OCI-LY3 (cell line): ENCODE measurements at regions not wholly inside any gene's neighbourhood (a gene's known extent, or its start where the extent isn't known, plus 50 kb on each side); places are given as distances from the start of the nearest gene placed in this dataset.

Source experiments
- H2AFZ ChIP-seq: fragments of 200-600, 300-600 bp; shearing (Covaris generic); 2 replicates; pipeline ENCODE4 v1.6.0; 2014; ENCODE audit warnings: antibody characterized with exemption, low read depth, low read length
- H3K27ac ChIP-seq: fragments of 200-600, 300-600 bp; sonication (generic); 2 replicates; pipeline ENCODE4 v1.5.1; 2014; ENCODE audit warnings: mild to moderate bottlenecking, low read length, moderate library complexity, mixed read lengths
- H3K27me3 ChIP-seq: fragments of 200-600, 300-600 bp; sonication (generic); 2 replicates; pipeline ENCODE4 v1.6.1; 2014; ENCODE audit warnings: low read depth, low read length, mixed read lengths
- H3K36me3 ChIP-seq: fragments of 200-600, 300-600 bp; sonication (generic); replicated peaks from 2 replicates; pipeline ENCODE3; 2014; ENCODE audit warnings: low read depth, low read length, mixed read lengths
- H3K4me1 ChIP-seq: fragments of 300-600, 200-600 bp; sonication (generic); 2 replicates; pipeline ENCODE4 v1.6.1; 2014; ENCODE audit warnings: low read length, mixed read lengths
- H3K4me2 ChIP-seq: fragments of 200-600, 300-600 bp; sonication (generic); 2 replicates; pipeline ENCODE4 v1.6.1; 2014; ENCODE audit warnings: low read length, mixed read lengths
- H3K4me3 ChIP-seq: fragments of 300-600, 200-600 bp; sonication (generic); 2 replicates; pipeline ENCODE4 v1.5.1; 2014; ENCODE audit warnings: antibody characterized with exemption, mild to moderate bottlenecking, low read length, moderate library complexity
- H3K79me2 ChIP-seq: fragments of 300-600, 200-600 bp; shearing (Covaris generic); 2 replicates; pipeline ENCODE4 v1.6.1; 2014; ENCODE audit warnings: mild to moderate bottlenecking, low read length, mixed read lengths
- H3K9ac ChIP-seq: fragments of 300-600, 200-600 bp; shearing (Covaris generic); 2 replicates; pipeline ENCODE4 v1.6.0; 2014; ENCODE audit warnings: mild to moderate bottlenecking, low read length, moderate library complexity
- H3K9me3 ChIP-seq: fragments of 200-600, 300-600 bp; shearing (Covaris generic); 2 replicates; pipeline ENCODE4 v1.6.1; 2014; ENCODE audit warnings: low read length, mixed read lengths; ENCODE audit not compliant: insufficient read depth
- H4K20me1 ChIP-seq: fragments of 200-600, 300-600 bp; sonication (generic); 2 replicates; pipeline ENCODE4 v1.6.1; 2016; ENCODE audit warnings: low read length, mixed read lengths; ENCODE audit not compliant: insufficient read depth
- EZH2phosphoT487 ChIP-seq: fragments of 200-600 bp; shearing (Covaris generic); IDR thresholded peaks from 2 replicates; pipeline ENCODE4 v1.6.1; 2018; ENCODE audit warnings: antibody characterized with exemption, mixed run types, low read depth
- TF ChIP-seq, protein P1 (sequence below): fragments of 200-600, 300-600 bp; sonication (generic); IDR thresholded peaks from 2 replicates; pipeline ENCODE4 v1.5.1; 2014; ENCODE audit warnings: antibody characterized with exemption, low read length, low read depth

DNA sequence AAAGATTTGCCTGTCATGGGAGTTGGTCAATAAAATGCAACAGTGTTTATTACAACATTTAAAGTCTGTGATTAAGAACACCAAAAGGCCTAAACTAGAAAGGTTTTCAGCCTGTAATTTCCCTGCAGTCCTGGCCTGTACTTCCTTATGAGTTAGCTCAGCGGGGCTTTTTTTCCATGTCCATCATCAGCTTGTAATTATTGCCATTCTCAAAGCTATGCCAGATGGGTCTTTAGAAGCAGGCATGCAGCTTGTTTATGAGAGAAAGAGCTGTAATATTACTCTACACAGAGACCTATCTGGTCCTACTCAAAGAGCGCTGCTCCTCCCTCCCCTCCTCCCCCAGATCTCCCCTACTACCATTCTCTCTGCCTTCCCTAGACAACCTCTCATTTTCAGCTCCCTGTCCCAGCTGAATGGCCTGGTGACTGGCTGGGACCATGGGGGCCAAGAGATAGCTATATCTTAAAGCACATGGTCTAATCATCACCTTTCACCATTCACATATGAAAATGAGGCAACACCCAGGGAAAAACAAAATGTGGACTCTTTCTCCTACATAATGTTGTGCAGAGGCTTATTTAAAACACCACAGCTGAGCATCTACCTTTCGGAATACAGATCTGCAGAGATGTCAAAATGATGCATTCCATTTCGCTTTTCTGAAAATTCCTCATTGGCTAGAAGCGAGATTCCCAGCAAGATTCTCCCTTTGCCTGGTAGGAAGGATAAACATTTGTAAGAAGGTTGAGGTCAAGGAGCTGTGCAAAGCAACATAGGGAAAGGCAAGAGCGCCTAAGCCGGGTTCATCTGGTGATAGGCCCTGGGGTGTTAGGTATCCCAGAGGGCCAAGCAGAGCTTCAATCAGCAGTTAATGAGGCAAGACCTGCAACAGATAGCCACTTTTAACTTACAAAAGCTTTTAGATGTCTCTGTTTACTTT, 209.7 kb upstream of the CDKN3 start:
- H2AFZ ChIP-seq: no peak overlapping the region
- no peaks in the 10 kb centered on the region for H3K79me2 ChIP-seq
- H3K9me3 ChIP-seq: no peaks in the 10 kb centered on the region
- H3K9ac ChIP-seq: no peak overlapping the region
- no peak for TF ChIP-seq EZH2phosphoT487
- TF ChIP-seq, protein P1, sequence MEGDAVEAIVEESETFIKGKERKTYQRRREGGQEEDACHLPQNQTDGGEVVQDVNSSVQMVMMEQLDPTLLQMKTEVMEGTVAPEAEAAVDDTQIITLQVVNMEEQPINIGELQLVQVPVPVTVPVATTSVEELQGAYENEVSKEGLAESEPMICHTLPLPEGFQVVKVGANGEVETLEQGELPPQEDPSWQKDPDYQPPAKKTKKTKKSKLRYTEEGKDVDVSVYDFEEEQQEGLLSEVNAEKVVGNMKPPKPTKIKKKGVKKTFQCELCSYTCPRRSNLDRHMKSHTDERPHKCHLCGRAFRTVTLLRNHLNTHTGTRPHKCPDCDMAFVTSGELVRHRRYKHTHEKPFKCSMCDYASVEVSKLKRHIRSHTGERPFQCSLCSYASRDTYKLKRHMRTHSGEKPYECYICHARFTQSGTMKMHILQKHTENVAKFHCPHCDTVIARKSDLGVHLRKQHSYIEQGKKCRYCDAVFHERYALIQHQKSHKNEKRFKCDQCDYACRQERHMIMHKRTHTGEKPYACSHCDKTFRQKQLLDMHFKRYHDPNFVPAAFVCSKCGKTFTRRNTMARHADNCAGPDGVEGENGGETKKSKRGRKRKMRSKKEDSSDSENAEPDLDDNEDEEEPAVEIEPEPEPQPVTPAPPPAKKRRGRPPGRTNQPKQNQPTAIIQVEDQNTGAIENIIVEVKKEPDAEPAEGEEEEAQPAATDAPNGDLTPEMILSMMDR: no peak
- H3K4me2 ChIP-seq: no peak overlapping the region
- no peak overlapping the region for H3K27ac ChIP-seq
- peaks cover 7% of the 10 kb centered on the region for H3K4me1 ChIP-seq
- no peaks in the 10 kb centered on the region for H3K36me3 ChIP-seq
- no peak overlapping the region for H3K4me3 ChIP-seq
- H3K27me3 ChIP-seq: no peaks in the 10 kb centered on the region
- H4K20me1 ChIP-seq: no peaks in the 10 kb centered on the region

GRCh38 chr14:54188064-54188666, 208.6 kb upstream of the CDKN3 start:
- no peak overlapping the region for H3K9ac ChIP-seq
- H3K4me2 ChIP-seq: no peak overlapping the region
- no peaks in the 10 kb centered on the region for H3K79me2 ChIP-seq
- H3K4me3 ChIP-seq: no peak overlapping the region
- no peaks in the 10 kb centered on the region for H3K36me3 ChIP-seq
- no peak for TF ChIP-seq EZH2phosphoT487
- TF ChIP-seq, protein P1: no peak
- no peaks in the 10 kb centered on the region for H3K27me3 ChIP-seq
- no peak overlapping the region for H3K27ac ChIP-seq
- H3K4me1 ChIP-seq: no peaks in the 10 kb centered on the region
- no peaks in the 10 kb centered on the region for H3K9me3 ChIP-seq
- H4K20me1 ChIP-seq: no peaks in the 10 kb centered on the region
- no peak overlapping the region for H2AFZ ChIP-seq

DNA sequence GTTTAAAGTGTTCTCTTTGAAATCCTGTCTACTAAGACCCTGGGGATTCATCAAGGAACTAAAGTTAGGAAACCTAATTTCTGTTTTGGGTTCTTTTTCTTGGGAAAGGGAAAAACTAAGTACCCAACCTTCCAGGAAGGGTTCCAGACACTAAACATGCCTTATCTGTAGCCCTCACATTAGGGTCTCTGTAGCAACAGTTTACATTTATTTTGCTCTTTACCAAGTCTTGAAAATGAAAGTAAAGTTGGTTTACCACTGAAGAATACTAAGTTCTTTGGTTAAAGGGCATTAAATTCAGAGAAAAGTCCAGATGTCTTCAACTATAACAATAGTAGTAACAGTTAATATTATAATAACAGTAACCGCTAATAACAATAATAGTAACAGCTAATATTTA, 207.5 kb upstream of the CDKN3 start:
- Histone ChIP-seq H3K4me3 (no peak overlapping the region), H3K4me2 (no peak overlapping the region), H3K27ac (no peak overlapping the region), H3K9me3 (no peaks in the 10 kb centered on the region), H3K9ac (no peak overlapping the region), H4K20me1 (no peaks in the 10 kb centered on the region), H3K79me2 (no peaks in the 10 kb centered on the region), H3K36me3 (no peaks in the 10 kb centered on the region), H3K4me1 (no peaks in the 10 kb centered on the region), H2AFZ (no peak overlapping the region), H3K27me3 (no peaks in the 10 kb centered on the region)
- no peak for TF ChIP-seq EZH2phosphoT487
- TF ChIP-seq, protein P1: no peak

DNA sequence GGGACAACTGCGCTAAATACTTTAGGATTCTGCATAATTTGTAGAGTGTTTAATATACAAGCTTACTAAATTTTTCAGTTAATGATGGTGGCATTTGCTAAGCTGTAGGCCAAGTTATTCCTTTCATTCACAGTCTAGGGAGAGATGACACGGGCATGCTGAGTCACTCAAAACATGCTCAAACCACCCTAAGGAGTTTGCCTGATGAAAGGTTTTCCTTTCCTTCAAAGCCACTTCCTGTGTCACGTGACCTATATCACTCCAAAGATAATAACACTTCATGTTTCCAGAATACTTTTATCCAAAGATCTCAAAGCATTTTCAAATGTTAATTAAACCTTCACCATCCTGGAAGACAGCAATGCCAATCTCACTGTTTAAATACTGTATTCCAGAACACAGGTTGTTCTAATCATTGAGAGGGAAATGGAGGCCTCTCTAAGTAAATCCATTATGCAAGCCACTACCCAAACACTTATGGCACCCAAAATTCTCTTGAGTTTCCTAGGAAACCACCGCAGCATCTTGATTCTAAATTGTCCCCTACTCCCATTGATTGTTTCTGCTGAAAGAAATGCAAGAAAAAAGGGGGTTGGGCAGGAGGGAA, 207.0 kb upstream of the CDKN3 start:
- no peak overlapping the region for H2AFZ ChIP-seq
- no peak overlapping the region for H3K4me2 ChIP-seq
- TF ChIP-seq EZH2phosphoT487: no peak
- TF ChIP-seq, protein P1: no peak
- H3K27me3 ChIP-seq: no peaks in the 10 kb centered on the region
- no peak overlapping the region for H3K4me3 ChIP-seq
- no peaks in the 10 kb centered on the region for H4K20me1 ChIP-seq
- H3K9me3 ChIP-seq: no peaks in the 10 kb centered on the region
- no peaks in the 10 kb centered on the region for H3K36me3 ChIP-seq
- H3K27ac ChIP-seq: no peak overlapping the region
- no peaks in the 10 kb centered on the region for H3K4me1 ChIP-seq
- H3K9ac ChIP-seq: no peak overlapping the region
- H3K79me2 ChIP-seq: no peaks in the 10 kb centered on the region
